Esophagus muscularis mucosa (tissue), 3 donors: ENCODE measurements at regions not wholly inside any gene's neighbourhood (a gene's known extent, or its start where the extent isn't known, plus 50 kb on each side); places are given as distances from the start of the nearest gene placed in this dataset.

Experiments
- CTCF ChIP-seq, 3 experiments: fragments of 200-600 bp in 2 of 3; fragments of 450-650 bp in 1 of 3; sonication (generic) in 2 of 3; IDR thresholded peaks; one replicate each; pipeline ENCODE4 v1.5.1; 2017 to 2019; ENCODE audit warnings: antibody characterized with exemption in 3 of 3, mild to moderate bottlenecking in 2 of 3, moderate library complexity in 1 of 3
- POLR2AphosphoS5 ChIP-seq, 2 donors: sonication (generic); formaldehyde crosslinking; IDR thresholded peaks; one replicate each; pipeline ENCODE4 v1.6.1; 2017; ENCODE audit warnings: antibody characterized with exemption in 2 of 2

DNA sequence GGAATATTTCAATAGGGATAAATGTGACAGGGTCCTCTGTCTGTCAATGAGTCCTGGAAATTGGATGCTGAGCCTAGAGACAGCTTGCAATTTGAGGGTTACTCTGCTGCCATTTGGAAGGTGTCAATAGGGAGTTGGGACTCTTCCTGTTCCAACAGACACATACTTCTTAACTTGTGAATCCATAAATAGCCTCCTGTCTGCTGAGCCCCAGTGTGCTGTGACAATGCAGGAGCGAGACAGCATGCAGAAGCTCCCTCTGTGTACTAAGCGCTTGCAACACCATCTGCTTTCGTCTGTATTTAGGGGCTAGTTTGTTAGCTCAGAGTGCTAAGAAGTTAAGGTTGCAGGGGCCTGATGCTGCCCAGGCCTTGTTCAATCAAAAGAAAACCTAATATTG, 58.5 kb upstream of the GPR12 start:
- TF ChIP-seq POLR2AphosphoS5 (IDR thresholded peaks at IDR 0.05) (no peak), CTCF (IDR thresholded peaks at IDR 0.05) (no peak)
